ENCODE measurements at regions not wholly inside any gene's neighbourhood (a gene's known extent, or its start where the extent isn't known, plus 50 kb on each side); places are given as distances from the start of the nearest gene placed in this dataset.

DNA sequence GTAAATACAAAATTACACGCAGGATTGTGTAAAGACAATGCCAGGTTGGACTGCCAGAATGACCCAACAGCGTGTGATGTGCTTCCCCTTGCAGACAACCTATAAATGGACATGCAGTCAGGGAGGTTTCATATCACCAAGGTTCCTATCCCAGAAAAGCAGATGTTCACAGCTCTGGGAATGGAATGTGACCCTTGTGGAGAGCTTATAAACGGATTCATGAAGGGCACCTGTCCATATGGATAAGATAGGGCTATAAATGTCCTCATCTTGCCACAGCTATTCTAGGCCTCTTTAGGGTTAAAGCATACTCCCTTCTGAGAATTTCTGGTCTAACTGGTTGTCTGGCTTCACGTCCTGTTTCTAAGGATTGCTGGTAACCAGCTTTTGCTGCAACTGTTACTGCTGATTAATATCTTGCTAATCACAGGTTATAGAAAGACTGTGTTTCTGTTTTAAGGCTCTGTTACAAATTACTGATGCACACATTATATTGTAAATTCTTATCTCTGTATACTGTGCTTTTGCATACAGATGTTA lies 285.4 kb upstream of the HSFY2 start:
- no peak overlapping the region for H3K4me3 ChIP-seq
- no peaks in the 10 kb centered on the region for H3K36me3 ChIP-seq (ENCODE audit: low read depth)
- TF ChIP-seq, protein P1, sequence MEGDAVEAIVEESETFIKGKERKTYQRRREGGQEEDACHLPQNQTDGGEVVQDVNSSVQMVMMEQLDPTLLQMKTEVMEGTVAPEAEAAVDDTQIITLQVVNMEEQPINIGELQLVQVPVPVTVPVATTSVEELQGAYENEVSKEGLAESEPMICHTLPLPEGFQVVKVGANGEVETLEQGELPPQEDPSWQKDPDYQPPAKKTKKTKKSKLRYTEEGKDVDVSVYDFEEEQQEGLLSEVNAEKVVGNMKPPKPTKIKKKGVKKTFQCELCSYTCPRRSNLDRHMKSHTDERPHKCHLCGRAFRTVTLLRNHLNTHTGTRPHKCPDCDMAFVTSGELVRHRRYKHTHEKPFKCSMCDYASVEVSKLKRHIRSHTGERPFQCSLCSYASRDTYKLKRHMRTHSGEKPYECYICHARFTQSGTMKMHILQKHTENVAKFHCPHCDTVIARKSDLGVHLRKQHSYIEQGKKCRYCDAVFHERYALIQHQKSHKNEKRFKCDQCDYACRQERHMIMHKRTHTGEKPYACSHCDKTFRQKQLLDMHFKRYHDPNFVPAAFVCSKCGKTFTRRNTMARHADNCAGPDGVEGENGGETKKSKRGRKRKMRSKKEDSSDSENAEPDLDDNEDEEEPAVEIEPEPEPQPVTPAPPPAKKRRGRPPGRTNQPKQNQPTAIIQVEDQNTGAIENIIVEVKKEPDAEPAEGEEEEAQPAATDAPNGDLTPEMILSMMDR (IDR thresholded peaks at IDR 0.05) = no peak
- H3K4me1 ChIP-seq (ENCODE audit: low read depth) = no peaks in the 10 kb centered on the region
- ATAC-seq (no peak), DNase-seq (no peak)
- H3K9me3 ChIP-seq = no peaks in the 10 kb centered on the region
- intact Hi-C loops (cut with DNase I, micrococcal nuclease) = no loop called here

DNA sequence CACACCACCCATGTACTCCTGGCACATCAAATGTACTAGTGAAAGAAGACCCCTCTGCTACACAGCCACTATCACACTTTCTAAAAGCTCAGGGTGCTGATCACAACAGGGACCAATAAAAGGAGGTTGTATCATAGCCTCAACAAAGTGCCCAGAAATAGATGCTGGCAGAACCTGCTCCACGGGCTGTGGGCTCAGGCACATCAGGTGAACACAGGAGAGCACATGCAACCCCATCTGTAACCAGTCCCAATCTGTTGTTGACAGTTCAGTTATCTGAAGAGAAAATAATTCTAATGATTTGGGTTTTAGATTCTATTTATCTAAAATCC lies 282.6 kb upstream of the HSFY2 start:
- Histone ChIP-seq H3K36me3 (ENCODE audit: low read depth) (no peaks in the 10 kb centered on the region), H3K4me1 (ENCODE audit: low read depth) (no peaks in the 10 kb centered on the region), H3K4me3 (no peak overlapping the region), H3K9me3 (no peaks in the 10 kb centered on the region)
- intact Hi-C loops (cut with DNase I, micrococcal nuclease) = no loop called here
- ATAC-seq = no peak
- DNase-seq = no peak
- TF ChIP-seq, protein P1 (IDR thresholded peaks at IDR 0.05) = no peak

DNA sequence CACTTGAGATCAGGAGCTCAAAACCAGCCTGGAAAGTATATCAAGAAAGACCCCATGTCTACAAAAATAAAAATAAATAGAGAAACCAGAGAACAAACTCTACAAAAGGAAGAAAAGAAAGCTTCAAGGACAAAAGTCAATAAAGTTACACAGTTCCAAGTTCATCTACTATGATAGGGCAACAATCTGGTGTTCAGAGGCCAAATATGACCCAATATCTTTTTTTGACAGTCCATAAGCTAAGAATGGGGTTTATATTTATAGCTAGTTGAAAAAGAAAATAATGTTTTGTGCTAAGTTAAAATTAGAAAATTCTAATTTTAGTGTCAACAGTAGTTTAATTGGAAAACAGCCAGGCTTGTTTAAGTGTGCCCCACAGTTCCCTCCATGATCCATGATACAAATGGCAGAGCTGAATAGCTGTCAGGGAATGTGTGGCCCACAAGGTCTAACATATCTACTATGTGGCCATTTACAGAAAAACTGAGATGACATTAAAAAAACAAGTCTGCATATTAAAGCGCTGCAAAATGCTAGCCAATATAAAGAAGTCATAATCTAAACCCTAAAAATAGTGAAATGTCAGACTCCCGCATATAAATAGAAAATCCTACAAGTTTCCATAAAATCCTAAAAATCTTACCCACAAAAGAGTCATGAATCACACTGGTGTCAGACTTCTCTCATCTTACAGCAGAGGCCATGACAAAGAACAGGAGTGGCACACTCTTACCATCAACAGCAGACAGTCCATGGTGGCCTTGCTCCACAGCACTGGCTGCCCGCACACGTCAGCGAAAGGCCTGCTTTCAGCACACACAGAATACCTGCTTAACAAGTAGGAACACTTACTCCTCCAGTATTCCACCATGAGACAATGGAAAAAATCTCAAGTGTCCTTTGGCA lies 281.9 kb upstream of the HSFY2 start:
- ATAC-seq = no peak
- intact Hi-C loops (cut with DNase I, micrococcal nuclease) = no loop called here

DNA sequence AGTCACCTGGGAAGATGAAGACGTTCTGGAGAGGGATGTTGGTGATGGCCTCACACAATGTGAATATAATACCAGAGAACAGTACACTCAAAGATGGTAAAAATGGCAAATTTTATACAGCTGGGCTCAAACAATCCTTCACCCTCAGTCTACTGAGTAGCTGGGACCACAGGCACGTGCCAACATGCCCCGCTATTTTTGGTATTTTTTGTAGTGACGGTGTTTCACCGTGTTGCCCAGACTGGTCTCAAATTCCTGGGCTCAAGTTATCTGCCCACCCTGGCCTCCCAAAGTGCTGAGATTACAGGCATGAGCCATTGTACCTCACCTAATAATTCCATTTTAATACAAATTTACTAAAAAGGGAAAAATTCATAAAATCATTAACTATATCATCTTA lies 280.3 kb upstream of the HSFY2 start:
- no peaks in the 10 kb centered on the region for H3K4me1 ChIP-seq (ENCODE audit: low read depth)
- no peak overlapping the region for H3K4me3 ChIP-seq
- ATAC-seq = no peak
- DNase-seq = no peak
- TF ChIP-seq, protein P1 (IDR thresholded peaks at IDR 0.05) = no peak
- intact Hi-C loops (cut with DNase I, micrococcal nuclease) = no loop called here
- H3K9me3 ChIP-seq = no peaks in the 10 kb centered on the region
- no peaks in the 10 kb centered on the region for H3K36me3 ChIP-seq (ENCODE audit: low read depth)

More for the DNA sequence above, 281.9 kb upstream of the HSFY2 start:
- Histone ChIP-seq H3K9me3 (no peaks in the 10 kb centered on the region), H3K4me3 (no peak overlapping the region), H3K36me3 (ENCODE audit: low read depth) (no peaks in the 10 kb centered on the region), H3K4me1 (ENCODE audit: low read depth) (no peaks in the 10 kb centered on the region)
- TF ChIP-seq, protein P1 (IDR thresholded peaks at IDR 0.05) = no peak
- no peak for DNase-seq

DNA sequence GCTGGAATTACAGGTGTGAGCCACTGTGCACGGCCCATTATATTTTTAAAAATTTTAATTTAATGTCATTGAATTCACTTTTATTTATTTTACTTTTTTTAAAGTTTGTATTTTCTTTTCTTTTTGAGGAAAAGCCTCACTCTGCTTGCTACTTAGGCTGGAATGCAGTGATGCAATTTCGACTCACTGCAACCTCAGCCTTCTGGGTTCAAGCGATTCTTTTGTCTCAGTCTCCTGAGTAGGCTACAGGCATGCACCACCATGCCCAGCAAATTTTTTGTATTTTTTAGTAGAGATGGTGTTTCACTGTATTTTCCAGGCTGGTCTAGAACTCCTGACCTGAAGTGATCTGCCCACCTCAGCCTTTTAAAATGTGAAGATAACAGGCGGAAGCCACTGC lies 277.5 kb upstream of the HSFY2 start:
- ATAC-seq (no peak), DNase-seq (no peak)
- TF ChIP-seq, protein P1 (IDR thresholded peaks at IDR 0.05) = no peak
- intact Hi-C loops (cut with DNase I, micrococcal nuclease) = no loop called here
- Histone ChIP-seq H3K4me3 (no peak overlapping the region), H3K9me3 (no peaks in the 10 kb centered on the region), H3K36me3 (ENCODE audit: low read depth) (no peaks in the 10 kb centered on the region), H3K4me1 (ENCODE audit: low read depth) (no peaks in the 10 kb centered on the region)

All from mucosa of descending colon (tissue), 3 donors.